Hematopoietic multipotent progenitor cell (in vitro differentiated cells): ENCODE measurements at regions not wholly inside any gene's neighbourhood (a gene's known extent, or its start where the extent isn't known, plus 50 kb on each side); places are given as distances from the start of the nearest gene placed in this dataset.

Experiments used
- DNase-seq, 3 donors: peaks; one replicate each; pipeline ENCODE4 v3.0.0-alpha.2; 2011 to 2015; ENCODE audit warnings: low read depth in 2 of 3, low spot score in 2 of 3

GRCh38 chr12:23049180-23049579, 424.2 kb downstream of the ETNK1 start:
- DNase-seq = no peak

GRCh38 chr12:23055004-23055403, 430.0 kb downstream of the ETNK1 start:
- DNase-seq = peak in 2 of 3 donors; percentile 20 to 72

GRCh38 chr12:23057571-23057970, 432.6 kb downstream of the ETNK1 start:
- no peak for DNase-seq

- no peak for DNase-seq
Measured at GRCh38 chr12:23060161-23060560, 435.2 kb downstream of the ETNK1 start.

- no peak for DNase-seq
Measured at GRCh38 chr12:23063206-23063605, 438.2 kb downstream of the ETNK1 start.

GRCh38 chr12:23066095-23066494, 441.1 kb downstream of the ETNK1 start:
- DNase-seq = no peak

- DNase-seq = no peak
Measured at GRCh38 chr12:23083267-23083666, 458.3 kb downstream of the ETNK1 start.

GRCh38 chr12:23084236-23084995, 459.4 kb downstream of the ETNK1 start:
- DNase-seq = no peak

- no peak for DNase-seq
Measured at GRCh38 chr12:23088594-23088993, 463.6 kb downstream of the ETNK1 start.

- no peak for DNase-seq
Measured at GRCh38 chr12:23093488-23093887, 468.5 kb downstream of the ETNK1 start.

GRCh38 chr12:23096321-23096720, 471.4 kb downstream of the ETNK1 start:
- DNase-seq = no peak

GRCh38 chr12:23098110-23098509, 473.1 kb downstream of the ETNK1 start:
- no peak for DNase-seq

- no peak for DNase-seq
Measured at GRCh38 chr12:23098517-23098916, 473.5 kb downstream of the ETNK1 start.

- no peak for DNase-seq
Measured at GRCh38 chr12:23099104-23099503, 474.1 kb downstream of the ETNK1 start.

GRCh38 chr12:23099604-23100003, 474.6 kb downstream of the ETNK1 start:
- no peak for DNase-seq

- DNase-seq = no peak
Measured at GRCh38 chr12:23108957-23109356, 484.0 kb downstream of the ETNK1 start.

- DNase-seq = no peak
Measured at GRCh38 chr12:23113781-23114180, 488.8 kb downstream of the ETNK1 start.

GRCh38 chr12:23115984-23116383, 491.0 kb downstream of the ETNK1 start:
- no peak for DNase-seq

- no peak for DNase-seq
Measured at GRCh38 chr12:23126794-23127193, 501.8 kb downstream of the ETNK1 start.

- no peak for DNase-seq
Measured at GRCh38 chr12:23127701-23128100, 502.7 kb downstream of the ETNK1 start.

GRCh38 chr12:23128462-23128861, 503.5 kb downstream of the ETNK1 start:
- no peak for DNase-seq

- no peak for DNase-seq
Measured at GRCh38 chr12:23132357-23132756, 507.4 kb downstream of the ETNK1 start.

GRCh38 chr12:23133471-23133870, 508.5 kb downstream of the ETNK1 start:
- no peak for DNase-seq
